Inflammatory macrophage treated with lipopolysaccharide for 1 hour (primary cell): ENCODE measurements at regions not wholly inside any gene's neighbourhood (a gene's known extent, or its start where the extent isn't known, plus 50 kb on each side); places are given as distances from the start of the nearest gene placed in this dataset.
"Not testable (repeated sequence)": the region's sequence is repeated elsewhere in the genome, so short reads cannot be mapped to it uniquely, and the experiment has no call there.

Source experiments
- DNase-seq, 2 donors: peaks; one replicate each; pipeline ENCODE4 v3.0.0-alpha.2; 2020 to 2022

DNA sequence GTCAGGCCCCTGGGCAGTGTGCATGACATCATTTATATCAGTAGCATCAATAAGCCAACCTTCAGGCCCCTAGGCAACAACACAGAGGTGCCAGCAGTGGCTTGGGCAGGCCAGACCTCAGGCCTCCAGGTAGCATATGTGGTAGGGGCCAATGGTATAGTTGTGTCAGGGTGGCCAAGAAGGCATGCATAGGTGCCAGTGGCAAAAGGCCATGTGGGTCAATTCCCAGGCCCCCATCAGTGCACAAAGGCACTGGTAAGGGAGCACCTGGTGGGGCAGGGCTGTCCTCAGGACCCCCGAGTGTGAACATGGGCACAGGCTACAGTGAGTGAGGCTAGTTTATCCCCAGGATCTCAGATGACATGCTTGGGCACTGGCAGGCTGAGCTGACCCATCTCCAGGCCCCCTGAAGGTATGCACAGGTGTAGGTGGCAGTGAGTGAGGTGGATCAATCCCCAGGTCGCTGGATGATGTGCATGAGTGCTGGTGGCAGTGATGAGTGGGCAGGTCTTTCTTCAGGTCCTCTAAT is 244.1 kb upstream of the ZNF385D start:
- no peak for DNase-seq

DNA sequence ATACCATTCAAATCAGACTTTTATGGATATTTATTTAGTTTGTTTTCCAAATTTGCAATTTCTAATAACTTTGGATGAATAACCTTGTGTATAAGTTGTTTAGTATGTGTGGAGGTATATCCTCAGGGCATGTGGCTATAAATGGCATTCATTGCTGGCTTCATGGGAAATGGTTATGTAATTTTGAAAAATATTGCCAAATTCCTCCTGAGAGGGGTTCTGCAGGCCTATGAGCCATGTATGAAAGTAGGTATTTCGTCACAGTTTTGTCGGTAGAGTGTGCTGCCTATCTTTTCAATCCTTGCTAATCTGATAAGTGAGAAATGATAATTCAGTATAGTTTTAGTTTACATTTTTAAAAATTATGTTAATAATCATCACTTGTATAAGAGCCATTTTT is 256.4 kb upstream of the ZNF385D start:
- DNase-seq, result no peak

DNA sequence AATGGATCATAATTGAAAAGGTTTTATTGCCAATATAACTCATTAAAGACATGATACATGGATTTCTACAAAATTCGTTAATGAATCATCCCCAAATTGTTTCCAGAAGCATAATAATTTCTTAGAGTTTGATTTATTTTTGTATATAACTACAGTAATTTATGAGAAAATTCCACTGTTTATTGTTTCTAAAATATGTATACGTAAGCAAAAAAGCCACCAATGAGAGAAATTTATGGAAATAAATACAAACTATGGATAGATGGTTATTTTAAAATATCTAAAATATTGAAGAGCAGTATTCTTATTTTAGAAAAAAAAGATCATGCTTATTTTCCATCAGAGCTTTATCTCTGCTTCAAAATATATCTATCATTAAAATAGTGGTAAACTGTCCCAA is 260.0 kb upstream of the ZNF385D start:
- DNase-seq, result no peak

DNA sequence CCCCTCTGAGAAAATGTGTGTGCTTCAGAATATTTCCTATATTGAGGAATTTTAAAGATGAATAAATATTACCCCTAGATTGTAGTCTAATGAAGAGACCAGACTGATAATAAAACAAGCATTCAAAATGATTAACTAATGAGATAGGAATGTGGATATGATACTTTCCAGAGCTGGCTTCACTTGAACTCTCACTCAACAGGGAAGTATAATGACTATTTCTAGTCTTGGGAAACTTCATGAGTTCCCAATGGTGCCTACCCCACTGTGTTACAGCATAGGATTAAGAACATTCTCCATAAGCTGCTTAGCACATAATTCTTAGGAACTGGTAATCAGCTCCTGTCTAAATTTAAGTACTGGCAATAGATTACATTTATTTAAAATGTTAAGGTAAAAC is 261.5 kb upstream of the ZNF385D start:
- peak in 1 of 2 donors; percentile 1 for DNase-seq

DNA sequence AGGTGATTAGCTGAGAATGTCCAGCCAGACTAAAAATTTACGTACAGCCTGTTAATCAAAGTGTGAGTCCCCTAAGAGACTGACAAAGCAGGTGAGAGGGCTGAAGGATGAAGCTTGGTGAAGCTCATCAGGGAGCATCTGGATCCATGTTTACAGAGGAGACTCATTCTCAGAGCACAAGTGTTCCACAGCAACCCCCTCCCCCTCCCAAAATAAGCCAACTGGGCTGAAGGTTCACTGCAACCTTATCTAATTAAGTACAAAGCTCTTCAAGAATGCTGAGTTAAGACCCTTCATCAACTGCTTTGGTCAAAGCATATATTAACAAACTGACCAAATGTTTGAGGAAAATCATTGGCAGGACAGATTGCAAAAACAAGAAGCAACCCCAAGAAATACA is 262.6 kb upstream of the ZNF385D start:
- DNase-seq, result no peak

DNA sequence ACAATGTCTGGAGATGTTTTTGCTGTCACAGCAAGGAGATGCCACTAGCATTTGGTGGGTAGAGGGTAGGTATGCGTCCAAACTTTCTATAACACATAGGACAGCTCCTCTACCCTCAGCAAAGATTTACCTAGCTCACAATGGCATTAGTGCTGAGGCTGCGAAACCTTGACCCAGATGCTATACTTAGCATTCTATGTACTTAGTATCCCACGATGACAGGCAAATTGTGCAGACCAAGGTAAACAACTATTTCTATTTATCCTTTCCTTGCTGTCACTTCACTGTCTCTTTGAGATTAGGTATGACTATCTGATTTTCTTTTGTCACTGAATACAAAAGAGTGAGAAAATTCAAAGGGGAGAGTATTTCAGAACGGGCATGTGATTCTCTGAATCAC is 265.2 kb upstream of the ZNF385D start:
- no peak for DNase-seq

DNA sequence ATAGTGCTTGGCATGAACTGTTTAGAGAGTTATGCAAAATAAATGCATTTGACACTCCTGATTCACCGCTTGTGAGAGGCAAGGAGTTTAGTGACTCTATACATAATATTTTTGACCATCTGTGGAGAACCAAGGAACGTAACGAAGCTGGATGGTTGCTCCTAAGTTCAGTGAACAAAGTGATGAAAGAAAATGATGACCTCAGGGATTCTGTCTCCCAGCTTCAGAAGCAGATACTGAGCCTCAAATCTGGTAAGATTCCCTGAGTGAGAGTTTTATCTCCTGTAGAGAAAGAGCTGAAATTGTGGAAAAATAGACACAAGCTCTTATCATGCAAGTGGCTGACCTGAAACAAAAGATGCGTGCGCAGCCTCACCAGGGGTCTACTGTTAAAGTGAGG is 273.6 kb upstream of the ZNF385D start:
- DNase-seq, result not testable (repeated sequence)

DNA sequence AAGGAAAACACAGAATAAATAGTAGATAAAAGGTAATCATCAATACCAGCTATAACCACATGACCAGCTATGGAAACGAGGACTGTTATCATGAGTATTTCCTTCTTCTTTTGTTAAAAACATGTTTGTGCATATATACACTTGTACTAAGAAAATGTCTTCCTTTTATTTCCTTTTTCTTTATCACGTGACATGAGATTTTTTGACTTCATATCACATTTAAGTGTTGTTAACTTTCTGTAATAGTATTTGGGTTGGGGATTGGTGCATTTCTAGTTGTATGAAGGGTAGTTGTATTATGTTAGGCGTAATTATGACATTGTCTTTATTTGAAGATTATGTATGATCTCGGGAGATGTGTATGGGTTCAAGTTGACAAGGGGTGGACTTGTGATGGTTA is 278.5 kb upstream of the ZNF385D start:
- no peak for DNase-seq

DNA sequence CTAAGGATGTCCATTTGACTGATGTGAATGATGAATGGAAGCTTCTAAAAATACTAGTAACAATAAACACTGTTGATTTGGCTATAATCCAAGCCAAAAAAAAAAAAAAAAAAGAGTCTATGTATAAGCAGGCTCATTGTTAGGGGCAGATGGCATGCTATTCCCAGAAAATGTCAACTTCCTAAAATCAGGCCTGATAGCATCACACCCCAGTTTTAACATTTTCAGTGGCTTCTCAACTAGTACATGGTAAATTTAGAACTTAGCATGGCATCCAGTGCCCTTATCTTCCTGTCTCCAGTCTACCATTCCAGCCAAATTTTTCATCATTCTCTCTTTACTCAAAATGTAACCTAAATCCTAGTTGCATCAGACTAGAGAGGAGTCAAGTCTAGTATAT is 288.2 kb upstream of the ZNF385D start:
- DNase-seq, result no peak

DNA sequence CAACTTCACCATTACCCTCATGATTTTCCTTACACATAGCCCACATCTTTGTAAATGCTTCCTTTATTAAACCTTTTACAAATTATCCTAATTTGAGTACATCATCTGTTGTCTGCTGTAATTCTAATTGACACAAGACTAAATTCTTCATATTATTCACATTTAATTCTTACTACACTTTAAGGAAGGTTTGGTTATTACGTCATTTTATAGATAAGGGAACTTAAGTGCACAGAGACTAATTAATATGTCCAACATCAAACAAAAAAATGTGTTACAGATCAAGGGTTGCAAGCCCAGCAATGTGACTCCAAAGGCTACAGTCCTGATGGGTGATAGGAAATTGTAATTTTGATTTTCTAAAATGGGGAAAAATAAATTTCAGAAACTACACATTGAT is 289.1 kb upstream of the ZNF385D start:
- DNase-seq, result no peak

DNA sequence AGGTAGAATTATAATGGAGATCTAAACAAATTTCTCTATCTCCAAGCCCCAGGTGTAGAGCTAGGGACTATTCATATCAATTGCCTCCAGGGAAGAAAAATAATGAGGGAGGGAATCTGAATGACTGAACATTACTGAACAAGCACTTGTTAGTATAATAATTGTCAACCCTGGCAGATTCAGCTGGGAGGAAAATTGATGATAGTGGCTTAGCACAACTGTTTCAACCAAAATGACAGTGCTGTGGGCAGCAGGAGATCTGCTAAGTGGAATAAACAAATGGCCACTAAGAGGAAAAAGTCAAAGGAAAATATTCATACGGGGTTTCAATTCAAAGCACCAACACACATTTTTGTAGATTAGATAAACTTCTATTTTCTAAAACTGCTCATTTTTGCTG is 294.9 kb upstream of the ZNF385D start:
- no peak for DNase-seq

DNA sequence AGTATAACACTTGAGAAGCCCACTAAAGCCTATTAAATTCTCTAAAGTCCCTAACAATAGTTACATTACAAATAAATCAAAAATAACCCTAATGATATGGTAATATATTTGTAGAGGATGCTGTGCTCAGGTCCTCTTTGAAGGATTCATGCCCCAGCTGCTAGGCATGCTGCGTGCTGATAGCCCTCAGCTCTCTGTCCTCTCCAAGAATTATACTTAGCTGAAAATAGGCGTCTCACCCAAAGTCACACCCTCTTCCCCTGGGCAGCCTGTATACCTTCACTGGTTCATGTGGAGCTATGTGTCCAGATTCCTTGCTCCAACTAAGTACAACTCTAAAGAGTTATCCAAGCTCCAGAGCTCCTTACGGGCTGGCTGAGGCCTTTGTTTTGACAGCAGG is 312.5 kb upstream of the ZNF385D start:
- DNase-seq, result no peak

DNA sequence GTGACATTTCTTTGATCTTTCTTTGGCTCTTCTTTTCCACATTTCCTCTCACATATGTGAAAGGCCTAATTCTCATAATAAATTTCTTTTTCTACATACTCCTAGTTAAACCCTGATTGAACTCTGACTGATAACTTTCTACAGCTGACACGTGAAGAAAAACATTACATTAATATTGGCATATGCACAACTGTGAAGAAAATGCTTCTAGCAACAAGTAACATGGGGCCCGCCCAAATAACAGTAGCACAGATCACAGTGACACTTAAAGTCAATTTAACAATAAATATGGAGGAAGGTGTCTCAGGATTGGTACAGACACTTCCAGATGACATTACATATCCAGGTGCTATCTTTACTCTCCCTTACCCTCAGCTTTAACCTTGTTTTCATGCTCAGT is 317.6 kb upstream of the ZNF385D start:
- no peak for DNase-seq

DNA sequence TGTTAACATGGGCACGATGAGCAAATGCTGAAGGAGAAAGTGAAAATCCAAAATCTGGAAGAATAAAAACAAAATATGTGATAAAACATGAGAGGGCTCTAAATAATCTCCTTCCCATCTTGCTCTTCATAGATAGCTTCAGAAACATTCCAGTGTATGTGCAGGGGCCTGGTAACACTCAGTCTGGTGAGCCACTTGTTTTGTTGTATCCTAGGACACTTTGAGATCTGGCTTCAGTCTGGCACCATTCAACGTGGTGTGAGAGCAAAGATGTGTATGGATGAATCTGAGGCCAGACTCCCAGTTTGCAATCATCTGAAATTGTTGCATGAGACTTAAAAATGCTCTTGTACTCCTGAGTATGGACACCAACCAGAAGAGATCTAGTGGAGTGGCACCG is 337.2 kb upstream of the ZNF385D start:
- no peak for DNase-seq

DNA sequence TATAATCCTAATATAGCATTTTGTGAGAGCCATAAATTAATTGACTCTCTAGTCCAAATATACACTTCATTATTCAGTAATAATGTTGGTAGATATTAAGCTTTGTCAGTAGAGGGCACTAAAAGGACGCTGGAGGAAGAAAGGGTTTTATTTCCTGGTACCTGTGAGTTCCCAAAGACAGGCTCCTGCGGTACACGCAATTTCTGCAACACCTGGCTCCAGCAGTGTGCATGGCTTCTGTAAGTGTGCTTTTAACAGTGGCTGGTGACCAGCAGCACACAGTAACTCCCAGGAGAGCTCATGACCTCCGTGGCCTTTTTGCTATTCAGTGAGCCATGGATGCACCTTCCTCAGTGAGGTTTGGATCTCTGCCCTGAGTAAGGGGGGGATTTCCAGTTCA is 338.3 kb upstream of the ZNF385D start:
- peak; percentile 10 to 36 for DNase-seq

DNA sequence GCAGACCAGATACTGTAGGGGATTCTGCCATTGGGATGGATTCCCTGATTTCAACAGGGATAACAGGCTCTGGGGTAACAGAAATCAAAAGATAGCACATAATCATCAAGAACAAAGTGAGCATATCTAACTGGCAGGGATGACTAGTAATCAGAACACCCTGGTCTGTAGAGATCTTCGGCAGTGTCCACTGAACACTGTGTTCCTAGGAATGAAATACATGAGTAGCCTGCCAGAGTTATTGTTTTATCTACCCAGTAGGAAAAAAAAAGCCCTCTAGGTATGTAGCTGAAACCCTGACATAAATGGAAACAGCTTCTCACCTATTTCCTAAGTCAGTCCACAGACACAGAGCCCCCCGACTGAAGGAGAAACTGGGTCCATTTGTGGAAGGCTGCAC is 340.3 kb upstream of the ZNF385D start:
- DNase-seq, result no peak

DNA sequence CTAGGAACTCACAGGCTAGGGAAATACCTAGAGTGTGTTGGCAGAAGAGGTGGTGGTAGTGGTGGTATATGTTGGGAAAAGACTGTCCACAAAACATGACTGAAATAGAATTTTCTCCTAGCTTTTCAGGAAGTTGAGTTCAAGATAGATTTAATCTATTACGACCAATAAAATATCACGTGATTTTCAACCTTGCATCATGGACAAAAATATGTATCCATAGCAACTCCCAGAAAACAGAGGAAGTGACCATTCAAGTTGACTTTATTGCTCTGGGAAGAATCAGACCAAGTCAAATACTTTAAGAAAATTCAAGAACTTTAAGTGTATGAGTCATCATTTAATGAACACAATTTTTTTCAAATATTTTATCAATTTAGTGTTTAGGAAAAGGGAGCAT is 347.0 kb upstream of the ZNF385D start:
- peak; percentile 34 to 60 for DNase-seq

DNA sequence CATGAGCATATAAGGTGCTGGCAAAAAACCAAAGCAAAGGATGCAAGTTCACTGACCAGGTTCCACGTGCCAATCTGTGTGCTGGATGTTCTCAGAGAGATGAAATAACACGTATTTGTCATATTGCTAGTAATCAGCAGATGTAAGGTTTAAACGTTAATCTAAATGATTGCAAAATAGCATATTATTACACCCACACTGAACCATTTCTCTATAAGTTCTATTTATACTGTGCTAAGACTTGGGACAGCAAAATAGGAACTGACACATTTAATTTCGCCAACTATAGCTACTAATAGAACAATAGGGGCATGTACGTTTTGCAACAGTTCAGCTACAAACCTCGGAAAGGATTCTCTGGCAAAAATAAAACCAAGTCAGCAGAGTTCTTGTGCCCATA is 350.3 kb upstream of the ZNF385D start:
- DNase-seq, result peak; percentile 40 to 49

DNA sequence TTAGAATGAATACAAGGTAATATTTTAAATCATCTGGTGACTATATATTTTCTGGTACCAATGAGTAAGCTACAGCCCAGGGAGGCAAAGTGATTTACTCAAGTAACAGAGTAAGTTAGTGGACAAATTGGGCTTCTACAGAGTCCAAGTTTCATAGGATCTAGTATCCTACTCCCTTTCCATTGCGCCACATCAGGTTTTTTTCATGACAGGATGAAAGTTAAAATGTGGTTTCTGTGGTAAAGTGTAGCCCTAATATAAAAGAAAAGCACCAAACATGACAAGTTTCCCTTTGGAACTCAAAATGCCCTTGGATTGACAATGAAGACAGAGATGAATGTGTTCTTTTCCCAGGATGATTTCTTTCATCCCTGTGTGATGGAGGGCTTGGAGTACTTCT is 350.8 kb upstream of the ZNF385D start:
- peak in 1 of 2 donors; percentile 13 for DNase-seq

DNA sequence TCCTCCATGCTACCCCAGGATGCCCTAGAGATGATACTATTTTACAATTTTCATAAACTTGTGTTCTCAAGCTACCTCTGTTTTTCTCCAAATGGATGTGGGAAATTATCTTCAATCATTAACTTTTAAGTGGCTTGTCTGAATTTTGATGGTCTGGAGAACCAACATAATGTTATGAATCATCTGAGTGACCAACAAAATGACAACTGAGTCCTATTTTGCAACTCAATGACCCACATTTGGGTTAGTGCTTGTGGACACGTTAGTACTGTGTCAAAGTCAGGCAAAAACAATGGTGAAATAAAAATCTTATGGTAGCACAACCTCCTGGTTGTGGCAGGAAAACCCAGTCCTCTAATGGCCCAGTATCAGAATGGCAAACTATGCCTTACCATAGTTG is 352.4 kb upstream of the ZNF385D start:
- no peak for DNase-seq

DNA sequence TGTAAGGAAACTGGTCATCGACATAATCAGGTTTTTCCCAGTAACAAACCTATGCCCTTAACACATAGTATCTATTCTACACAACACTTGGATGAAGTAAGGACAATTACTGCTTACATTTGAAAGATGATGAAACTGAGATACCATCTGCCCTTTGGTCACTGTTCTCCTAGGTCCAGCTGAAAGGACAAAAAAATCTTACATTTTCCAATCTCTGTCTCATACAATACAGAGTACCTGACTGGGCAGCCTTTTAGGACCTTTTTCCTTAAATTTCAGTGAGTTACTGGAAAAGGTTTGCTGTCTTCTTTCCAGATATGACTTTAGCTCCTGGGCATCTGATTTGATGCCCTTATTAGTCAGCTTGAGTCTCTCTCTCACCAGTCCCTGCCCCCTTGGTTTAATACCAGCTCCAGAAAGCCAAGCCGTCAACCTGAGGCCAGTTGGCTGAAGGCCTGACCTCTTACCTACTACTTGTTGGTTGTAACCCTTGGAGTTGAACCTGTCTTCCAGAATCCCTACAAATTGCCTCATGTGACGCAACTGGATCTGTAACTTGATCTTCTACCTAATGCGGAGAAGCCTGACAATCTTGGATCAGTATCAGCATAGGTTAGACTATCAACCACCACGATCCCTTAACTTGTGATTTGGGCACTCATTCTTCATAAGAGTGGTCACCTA is 355.3 kb upstream of the ZNF385D start:
- no peak for DNase-seq

DNA sequence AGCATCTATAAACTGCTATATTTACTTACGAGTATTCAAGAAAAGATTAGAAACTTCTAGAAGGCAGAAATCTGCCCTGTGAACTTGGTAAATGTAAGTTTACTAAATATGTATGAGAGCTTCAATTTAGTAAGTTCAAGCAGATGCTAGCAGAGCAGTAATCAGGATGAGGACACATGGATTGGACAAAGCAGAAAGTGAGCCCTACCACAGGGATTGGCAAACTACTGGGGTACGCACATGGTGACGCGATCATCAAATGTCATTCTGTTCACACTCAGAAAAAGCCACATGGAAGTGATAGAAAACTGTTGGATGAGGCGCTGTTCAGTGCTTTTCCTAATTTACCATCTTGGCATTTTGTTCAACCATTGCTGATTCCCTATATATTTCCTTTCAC is 360.2 kb upstream of the ZNF385D start:
- no peak for DNase-seq

DNA sequence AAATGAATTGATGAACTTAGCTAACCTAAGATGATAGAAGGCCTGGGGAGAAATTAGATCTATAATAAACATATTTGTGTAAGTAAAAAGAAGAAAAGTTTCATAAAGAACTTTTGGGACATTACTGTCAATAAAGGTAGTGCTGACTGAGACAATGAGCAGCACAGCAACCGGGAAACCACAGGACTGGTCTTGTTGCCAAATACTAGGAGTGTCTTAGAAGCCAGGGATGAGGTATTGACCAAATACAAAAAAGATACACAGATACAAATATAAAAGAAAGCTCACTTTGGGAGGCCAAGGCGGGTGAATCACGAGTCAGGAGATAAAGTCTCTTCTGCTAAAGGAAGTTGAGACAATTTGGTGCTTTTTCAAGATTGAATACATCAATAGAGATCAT is 362.4 kb upstream of the ZNF385D start:
- DNase-seq, result no peak

DNA sequence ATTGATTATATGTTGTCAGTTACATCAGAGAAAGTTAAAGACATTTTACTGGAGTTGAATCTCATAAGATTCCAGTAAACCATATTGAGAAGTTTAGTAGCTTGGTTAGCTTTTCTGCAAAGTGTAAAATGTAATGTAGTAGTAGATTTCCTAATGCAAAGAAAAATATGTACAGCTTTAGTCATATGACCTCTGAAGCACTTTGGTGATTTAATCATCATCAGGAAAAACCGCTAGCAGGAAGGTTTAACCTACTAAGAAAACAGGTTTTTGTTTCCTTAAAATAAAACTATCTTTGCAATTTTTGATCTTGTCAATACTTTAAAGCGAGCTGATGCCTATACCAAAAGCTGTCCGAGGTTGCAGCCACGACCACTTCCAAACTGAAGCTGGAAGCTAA is 364.6 kb upstream of the ZNF385D start:
- no peak for DNase-seq

DNA sequence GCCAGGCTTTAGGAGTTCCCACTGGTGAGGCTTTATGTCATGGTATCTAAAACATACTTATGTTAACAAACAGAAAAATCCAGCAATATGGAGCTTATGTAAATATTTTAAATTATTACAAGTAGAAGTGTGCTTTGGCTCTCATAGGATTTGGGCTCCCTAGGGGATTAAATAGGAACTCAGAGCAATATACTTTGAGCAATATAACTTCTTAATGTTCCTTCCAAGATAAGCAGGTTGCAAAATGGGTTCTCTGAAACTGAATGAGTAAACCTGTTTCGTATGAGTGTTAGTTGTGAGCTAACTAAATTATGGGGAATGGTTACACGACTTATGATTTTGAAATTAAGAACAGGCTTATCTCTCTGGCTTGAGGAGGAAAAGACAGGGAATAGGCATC is 366.1 kb upstream of the ZNF385D start:
- DNase-seq, result no peak
